Fibroblast of skin of right biceps (primary cell): ENCODE measurements at regions not wholly inside any gene's neighbourhood (a gene's known extent, or its start where the extent isn't known, plus 50 kb on each side); places are given as distances from the start of the nearest gene placed in this dataset.

Experiments
- DNase-seq: peaks from one replicate; pipeline ENCODE4 v3.0.0-alpha.2; 2013

DNA sequence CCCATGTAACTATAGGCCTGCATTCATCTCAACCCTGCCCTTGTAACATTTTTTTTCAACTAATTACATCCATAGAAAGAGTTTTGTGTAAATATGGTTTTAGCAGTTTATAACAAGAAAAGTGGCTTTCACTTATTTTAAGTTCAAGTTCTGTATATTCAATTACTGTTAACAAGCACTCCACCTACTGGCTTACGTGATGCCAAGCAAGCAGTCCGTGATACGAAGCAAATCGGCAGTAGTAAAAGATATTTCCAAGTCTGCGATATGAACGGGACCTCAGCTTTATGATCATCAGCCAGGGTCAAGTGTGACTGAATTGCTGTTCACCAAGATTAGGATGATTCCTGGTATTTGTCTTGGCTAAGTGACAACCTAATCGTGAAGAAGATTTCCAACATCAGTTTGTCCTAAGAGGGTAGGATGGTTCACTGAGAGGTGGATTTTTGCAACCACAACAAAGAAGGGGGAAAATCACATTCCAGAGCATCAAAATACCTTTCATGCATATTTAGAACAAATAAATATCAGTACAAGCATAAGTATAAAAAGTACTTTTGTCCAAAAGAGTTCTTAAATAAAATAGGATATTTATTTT, 456.2 kb downstream of the FOXG1 start:
- peak; percentile 55 for DNase-seq

DNA sequence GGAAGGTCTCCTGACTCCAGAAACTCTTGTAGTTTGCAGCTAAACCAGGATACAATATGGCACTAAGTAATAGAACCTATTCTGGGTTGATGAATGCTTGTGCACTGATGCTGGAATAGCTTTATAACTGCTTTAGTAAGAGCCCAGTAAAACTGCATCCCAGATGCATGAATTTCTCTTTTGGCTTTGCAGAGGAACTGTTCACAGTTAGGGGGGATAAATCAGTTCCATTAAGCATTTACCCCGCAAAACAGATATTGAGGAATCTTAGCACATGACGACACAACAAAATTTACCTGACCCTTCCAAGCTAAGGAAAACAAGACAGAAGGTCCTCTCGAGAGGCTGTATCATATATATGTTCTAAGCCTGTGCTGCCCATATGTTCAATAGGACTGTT, 457.4 kb downstream of the FOXG1 start:
- no peak for DNase-seq

GRCh38 chr14:29227631-29228030, 461.0 kb downstream of the FOXG1 start:
- DNase-seq, result peak; percentile 10

DNA sequence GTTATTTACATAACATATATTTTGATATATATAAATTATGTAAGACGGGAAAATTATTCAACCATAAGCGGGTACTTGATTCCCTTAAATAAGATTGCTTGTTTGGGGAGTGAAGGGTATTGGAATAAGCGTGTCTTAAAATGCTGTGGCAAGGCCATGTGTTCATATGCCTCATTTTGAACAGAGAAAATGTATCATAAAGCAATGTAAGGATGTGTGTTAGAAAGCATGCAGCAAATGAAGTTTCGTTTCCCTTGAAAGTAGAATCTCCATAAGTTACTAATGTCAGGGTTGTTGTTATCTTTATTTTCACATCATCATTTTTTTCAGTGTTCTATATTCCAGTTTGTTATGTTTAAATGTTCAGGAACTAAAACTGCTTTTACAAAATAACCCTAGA, 465.6 kb downstream of the FOXG1 start:
- DNase-seq, result no peak

DNA sequence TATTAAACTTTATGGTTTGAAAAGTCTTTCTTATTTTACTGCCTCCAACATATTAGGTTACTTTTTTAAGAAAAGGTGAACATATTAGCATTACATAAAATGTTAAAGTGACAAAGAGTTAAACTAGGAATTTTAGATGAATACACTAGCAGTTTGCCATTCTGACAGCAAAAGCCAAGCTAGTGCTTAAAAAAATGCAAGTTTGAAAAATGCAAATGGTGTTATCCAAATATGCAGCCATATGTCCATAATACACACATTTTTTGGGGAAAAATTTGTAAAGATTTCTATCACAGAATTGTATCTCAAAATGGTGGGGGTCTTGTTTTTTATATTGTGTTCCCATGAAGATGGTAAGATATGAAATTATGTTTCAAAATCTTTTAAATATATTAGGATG, 466.1 kb downstream of the FOXG1 start:
- DNase-seq, result no peak

DNA sequence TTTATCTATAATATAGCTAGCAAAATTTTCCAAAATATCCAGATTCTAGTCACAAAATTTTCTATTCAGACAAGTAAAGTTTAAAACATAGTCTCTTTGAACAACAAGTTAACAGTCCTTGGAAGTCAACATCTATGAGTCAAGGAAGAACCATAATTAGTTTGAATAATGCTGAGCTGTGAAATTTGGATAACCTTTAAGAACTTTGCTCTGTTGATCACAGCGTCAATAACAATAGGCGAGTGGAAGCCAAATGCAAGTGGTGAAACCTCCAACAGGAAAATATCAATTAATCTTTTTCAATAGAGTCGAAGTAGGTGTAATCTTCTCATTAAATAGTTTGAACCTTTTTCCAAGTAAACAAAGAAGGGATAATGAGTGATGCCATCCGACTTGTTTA, 466.6 kb downstream of the FOXG1 start:
- DNase-seq, result no peak

GRCh38 chr14:29235991-29236390, 469.4 kb downstream of the FOXG1 start:
- peak; percentile 34 for DNase-seq

- DNase-seq, result no peak
These were observed 469.8 kb downstream of the FOXG1 start for GRCh38 chr14:29236401-29236800.

DNA sequence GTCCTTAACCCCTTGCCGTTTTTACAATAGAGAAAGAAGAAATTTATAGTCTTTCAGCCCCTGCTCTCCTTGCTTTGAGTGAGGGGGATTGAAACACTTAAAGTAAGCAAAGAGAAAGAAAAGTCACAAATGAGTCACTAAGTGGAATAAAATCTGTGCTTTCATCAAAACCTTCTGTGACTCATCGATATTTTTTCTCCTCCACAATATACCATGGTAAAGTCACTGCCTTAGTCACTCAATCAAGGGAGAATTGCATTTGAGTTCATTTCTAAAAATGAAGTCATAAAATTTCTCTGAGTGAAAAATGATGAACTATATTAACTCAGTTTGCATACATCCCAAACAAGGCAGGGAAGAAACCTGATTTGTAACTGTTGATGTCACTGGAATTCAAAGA, 470.3 kb downstream of the FOXG1 start:
- DNase-seq, result peak; percentile 91

DNA sequence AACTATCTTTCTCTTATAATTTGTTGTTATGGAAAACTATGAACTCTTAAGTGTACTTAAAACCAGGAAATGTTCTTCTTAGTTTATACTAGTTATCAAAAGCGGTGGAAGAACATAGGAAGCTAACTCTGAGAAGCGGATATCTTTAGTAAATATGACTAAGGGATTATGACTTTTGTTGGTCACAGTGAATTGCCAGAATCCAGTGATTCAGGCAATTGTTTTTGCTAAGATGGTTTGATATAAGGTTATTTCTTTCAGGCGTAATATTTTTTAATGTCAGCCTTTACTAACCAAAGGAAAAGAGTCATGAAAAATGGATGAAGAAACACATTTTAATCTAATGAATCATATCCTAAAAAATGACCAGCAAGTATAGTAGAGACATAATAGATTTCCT, 473.5 kb downstream of the FOXG1 start:
- DNase-seq, result peak; percentile 89

- DNase-seq, result peak; percentile 83
These were observed 476.5 kb downstream of the FOXG1 start for GRCh38 chr14:29242755-29243754.

DNA sequence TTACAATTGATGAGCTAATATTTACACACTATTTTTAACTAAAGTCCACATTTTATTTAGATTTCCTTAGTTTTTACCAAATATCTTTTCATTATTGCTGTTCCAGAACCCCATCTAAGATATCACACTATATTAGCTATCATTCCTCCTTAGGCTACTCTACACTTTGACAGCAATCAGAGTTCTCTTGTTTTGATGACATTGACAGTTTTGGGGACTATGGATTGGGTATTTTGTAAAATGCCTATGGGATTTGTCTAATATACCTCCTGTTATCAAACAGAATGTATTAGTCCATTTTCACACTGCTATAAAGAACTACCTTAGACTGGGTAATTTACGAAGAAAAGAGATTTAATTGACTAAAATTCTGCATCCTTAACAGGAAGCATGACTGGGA, 489.1 kb downstream of the FOXG1 start:
- no peak for DNase-seq

DNA sequence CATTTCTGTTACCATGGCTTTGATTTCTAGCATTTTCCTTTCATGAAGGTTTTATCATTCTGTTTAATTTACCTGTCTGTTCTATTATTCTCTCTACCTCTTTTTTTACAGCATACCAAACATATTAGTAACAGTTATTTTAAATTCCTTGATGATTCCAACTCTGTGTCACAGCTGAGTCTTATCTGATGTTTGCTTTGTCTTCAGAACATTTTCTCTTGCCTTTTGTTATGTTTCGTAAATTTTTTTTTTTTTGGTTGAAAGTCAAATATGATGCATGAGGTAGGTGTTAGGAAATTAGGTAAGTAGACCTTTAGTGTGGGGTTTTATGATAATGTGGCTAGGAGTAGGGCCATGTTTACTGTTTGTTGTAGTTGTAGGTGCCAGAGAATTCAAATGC, 496.4 kb downstream of the FOXG1 start:
- peak; percentile 16 for DNase-seq

GRCh38 chr14:29264865-29265264, 498.3 kb downstream of the FOXG1 start:
- no peak for DNase-seq

GRCh38 chr14:29265852-29266251, 499.3 kb downstream of the FOXG1 start:
- DNase-seq, result no peak

DNA sequence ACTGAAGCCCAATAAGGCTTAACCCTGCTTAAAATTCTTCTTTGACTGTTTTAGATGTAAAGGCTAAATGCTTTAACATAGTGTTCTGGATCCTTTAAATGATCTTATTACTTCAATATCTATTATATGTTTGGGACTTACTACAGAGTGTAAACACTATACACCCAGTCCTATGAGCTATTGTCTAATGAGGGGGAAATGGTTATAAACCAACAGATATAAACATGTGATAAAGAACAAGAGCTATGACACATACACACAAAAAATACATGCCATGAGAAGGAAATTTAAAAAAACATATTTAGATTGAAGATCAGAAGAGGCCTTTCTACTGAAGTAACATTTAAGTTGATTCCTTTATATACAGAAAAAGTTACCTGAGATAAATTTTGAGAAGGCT, 505.1 kb downstream of the FOXG1 start:
- DNase-seq, result no peak

DNA sequence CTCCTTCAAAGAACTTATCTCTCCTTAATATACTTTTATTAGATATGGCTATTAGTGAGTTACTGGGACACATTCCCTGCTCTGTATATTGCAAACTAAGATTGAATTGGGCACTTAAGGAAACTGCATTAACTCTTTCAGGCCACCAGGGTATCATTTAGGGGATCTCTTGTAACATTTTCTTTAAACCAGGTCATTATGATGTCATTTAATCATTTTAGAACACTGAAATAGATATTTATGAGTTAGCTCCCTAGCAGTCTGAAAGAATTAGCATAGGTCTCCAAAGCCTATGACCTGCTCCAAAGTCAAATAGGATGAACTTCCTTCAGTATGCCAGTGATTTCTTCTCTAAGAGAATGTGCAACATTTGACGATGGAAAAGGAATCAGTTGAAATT, 506.9 kb downstream of the FOXG1 start:
- no peak for DNase-seq

DNA sequence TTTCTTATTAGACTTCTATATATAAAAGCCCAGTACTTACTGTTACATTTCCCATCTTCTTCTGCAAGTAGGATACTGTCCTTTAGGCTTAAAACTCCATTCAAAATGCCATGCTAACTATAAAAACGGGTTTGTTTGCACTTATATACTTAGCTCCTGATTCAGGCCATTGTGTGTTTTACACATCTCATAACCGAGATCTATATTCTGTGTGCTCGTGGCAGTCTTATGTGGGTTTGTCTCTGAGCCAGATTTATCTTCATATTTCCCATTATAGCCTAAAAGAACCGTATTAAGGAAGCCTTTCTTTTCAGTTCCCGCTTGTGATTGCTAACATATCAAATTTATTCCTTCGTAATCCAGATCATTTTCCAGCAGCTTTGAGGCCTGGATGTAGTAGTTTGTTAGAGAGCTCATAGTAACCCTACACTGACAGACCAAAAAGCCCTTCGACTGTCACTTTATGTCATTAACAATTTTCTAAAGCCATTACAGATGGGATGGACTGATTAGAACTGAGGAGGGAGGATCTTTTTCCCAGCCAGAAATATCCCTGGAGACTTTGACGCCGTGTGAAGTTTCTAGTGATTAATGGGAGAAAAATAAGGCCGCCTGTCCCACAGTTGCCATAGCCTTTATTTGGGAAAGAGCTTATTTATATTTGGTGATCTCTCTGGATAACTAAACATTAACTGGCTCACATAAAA, 508.5 kb downstream of the FOXG1 start:
- DNase-seq, result no peak

- DNase-seq, result peak; percentile 17
These were observed 512.0 kb downstream of the FOXG1 start for GRCh38 chr14:29278301-29279263.

DNA sequence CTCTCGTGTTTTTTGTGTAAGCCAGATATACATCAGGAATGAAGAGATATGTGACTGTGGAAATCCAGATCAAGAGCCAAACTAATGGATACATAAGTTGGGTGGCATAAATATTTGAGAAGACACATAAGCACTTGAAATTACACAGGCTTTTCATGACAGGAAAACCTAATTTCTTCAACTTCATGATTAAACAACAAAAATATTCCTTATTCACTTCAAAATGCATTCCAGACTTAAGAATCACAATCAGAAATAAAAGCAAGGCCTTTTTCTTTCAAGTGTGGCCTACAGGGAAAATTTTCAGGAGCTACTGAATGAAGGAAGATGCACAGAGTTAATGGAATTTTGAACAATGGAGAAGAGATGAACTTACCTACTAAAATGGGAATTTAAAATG, 515.6 kb downstream of the FOXG1 start:
- DNase-seq, result peak; percentile 66

- no peak for DNase-seq
These were observed 523.9 kb downstream of the FOXG1 start for GRCh38 chr14:29290441-29290840.

DNA sequence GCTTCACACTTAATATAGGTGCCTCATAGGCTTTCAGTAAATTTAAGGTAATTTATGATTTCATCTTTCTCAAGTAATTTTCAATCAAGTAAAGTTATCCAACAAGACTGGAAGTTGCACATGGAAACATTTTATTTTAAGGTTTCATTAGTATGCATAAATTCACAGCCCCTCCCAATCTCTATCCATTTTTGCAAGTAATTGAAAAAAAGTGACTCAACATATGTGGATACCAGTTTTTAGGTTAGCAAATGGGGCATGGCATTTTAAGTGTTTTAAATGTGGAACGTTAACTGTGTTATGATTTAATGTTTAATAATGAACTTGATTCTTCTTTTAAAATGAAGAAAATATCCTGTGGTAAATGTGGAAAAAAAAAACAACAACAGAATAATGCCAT, 532.8 kb downstream of the FOXG1 start:
- no peak for DNase-seq

DNA sequence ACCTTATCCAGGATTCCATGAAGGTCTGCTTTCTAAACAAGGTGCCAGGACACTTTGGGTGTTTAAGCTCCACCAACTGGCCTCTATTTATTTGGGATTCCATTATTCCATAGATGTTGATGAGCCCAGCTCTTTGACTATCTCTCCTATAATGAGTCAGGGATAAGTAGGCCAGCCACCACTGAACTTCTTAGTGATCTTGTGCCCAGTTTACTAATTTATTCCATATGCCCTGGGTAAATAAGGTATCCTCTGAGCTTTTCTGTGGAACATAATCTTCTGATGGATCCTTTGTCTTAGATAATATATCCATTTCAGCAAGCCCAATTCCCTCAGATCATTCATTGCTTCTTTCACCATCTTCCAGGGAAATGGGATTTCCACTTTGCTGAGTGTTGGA, 535.0 kb downstream of the FOXG1 start:
- no peak for DNase-seq
